ENCODE measurements at regions not wholly inside any gene's neighbourhood (a gene's known extent, or its start where the extent isn't known, plus 50 kb on each side); places are given as distances from the start of the nearest gene placed in this dataset.

GRCh38 chr1:194935864-194936263 lies 1672.4 kb downstream of the KCNT2 start:
- TF ChIP-seq CTCF (conservative IDR thresholded peaks at IDR 0.05), result peak; percentile 63
- Histone ChIP-seq H3K9ac (ENCODE audit: extremely low read depth, low read length, poor library complexity, severe bottlenecking) (no peak overlapping the region), H3K36me3 (ENCODE audit: control insufficient read depth, insufficient read depth, low read length) (no peaks in the 10 kb centered on the region), H3K27me3 (ENCODE audit: control insufficient read depth, insufficient read depth, low read length, poor library complexity, severe bottlenecking) (no peaks in the 10 kb centered on the region), H3K9me3 (ENCODE audit: control insufficient read depth, low read length) (no peaks in the 10 kb centered on the region), H3K27ac (ENCODE audit: low read depth, low read length) (no peak overlapping the region), H3K4me1 (ENCODE audit: control insufficient read depth, insufficient read depth, low read length) (peaks cover 6% of the 10 kb centered on the region), H3K4me3 (ENCODE audit: low read length) (no peak overlapping the region)
- H3K36me3 Mint-ChIP-seq (ENCODE audit: low read depth), result no peaks in the 10 kb centered on the region
- H3K9me3 Mint-ChIP-seq, result no peaks in the 10 kb centered on the region
- H3K27ac Mint-ChIP-seq, result no peak overlapping the region
- no peaks in the 10 kb centered on the region for H3K27me3 Mint-ChIP-seq (ENCODE audit: insufficient read depth)
- H3K4me3 Mint-ChIP-seq, result no peak overlapping the region
- no peak for DNase-seq
- H3K4me1 Mint-ChIP-seq, result peaks cover 19% of the 10 kb centered on the region
- 72% methylated on average over 2 to 3 of the region's 3 CpGs for WGBS, 2 experiments (ENCODE audit: insufficient coverage in 1 of 2, insufficient read length in 1 of 2)

DNA sequence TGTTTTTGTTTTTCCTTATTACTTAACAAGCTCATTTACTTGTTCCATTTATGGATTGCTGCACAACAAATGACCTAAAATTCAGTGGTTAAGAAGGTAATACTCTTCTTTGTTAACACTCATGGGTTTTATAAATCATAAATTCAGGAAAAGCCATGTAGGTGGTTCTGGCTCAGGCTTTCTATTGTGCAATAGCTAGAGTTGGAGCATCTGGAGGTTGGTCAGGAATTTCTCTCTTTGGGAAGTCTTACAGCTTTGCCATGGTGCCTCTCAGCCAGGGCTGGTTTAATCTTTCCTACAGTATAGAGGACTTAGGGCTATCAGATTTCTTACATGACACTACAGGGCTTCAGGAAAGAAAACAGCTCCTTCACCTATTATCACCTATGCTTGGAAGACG lies 1677.1 kb downstream of the KCNT2 start:
- Mint-ChIP-seq H3K27me3 (ENCODE audit: insufficient read depth) (no peaks in the 10 kb centered on the region), H3K9me3 (no peaks in the 10 kb centered on the region)
- WGBS, 2 experiments (ENCODE audit: insufficient coverage in 1 of 2, insufficient read length in 1 of 2), result 83 to 90% methylated on average over 1 of the region's 1 CpG

DNA sequence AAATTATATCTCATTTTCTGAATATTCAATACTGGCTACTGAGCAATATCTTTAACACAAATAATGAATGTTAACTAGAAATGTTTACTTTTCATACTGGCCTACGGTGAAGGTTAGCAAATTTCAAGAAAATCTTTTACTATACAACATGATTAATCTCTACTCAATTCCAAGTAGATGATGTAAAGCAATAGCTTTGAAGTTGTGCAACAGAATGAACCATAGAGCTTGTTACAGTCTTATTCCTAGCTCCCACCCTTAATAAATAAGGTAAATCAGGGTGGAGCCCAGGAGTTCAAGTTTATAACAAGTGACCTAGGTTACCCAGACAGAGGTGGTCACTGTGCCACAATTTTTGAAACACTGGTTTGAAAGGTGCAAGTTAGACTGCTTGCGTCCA lies 1678.1 kb downstream of the KCNT2 start:
- no peaks in the 10 kb centered on the region for H3K27me3 Mint-ChIP-seq (ENCODE audit: insufficient read depth)
- no peak for TF ChIP-seq CTCF (conservative IDR thresholded peaks at IDR 0.05)
- no peaks in the 10 kb centered on the region for H3K9me3 ChIP-seq (ENCODE audit: control insufficient read depth, low read length)
- WGBS, 2 experiments (ENCODE audit: insufficient coverage in 1 of 2, insufficient read length in 1 of 2), result 95% methylated on average over 2 of the region's 2 CpGs; no CpG with 5 or more reads in 1 of the 2 experiments
- H3K27me3 ChIP-seq (ENCODE audit: control insufficient read depth, insufficient read depth, low read length, poor library complexity, severe bottlenecking), result no peaks in the 10 kb centered on the region
- H3K27ac Mint-ChIP-seq, result no peak overlapping the region
- peaks cover 7% of the 10 kb centered on the region for H3K4me1 ChIP-seq (ENCODE audit: control insufficient read depth, insufficient read depth, low read length)
- no peak overlapping the region for H3K9ac ChIP-seq (ENCODE audit: extremely low read depth, low read length, poor library complexity, severe bottlenecking)
- H3K36me3 ChIP-seq (ENCODE audit: control insufficient read depth, insufficient read depth, low read length), result no peaks in the 10 kb centered on the region
- H3K4me3 Mint-ChIP-seq, result no peak overlapping the region
- no peaks in the 10 kb centered on the region for H3K9me3 Mint-ChIP-seq
- no peak overlapping the region for H3K4me3 ChIP-seq (ENCODE audit: low read length)
- H3K4me1 Mint-ChIP-seq, result peaks cover 19% of the 10 kb centered on the region
- DNase-seq, result no peak
- no peak overlapping the region for H3K27ac ChIP-seq (ENCODE audit: low read depth, low read length)
- H3K36me3 Mint-ChIP-seq (ENCODE audit: low read depth), result no peaks in the 10 kb centered on the region

More for the DNA sequence above, 1677.1 kb downstream of the KCNT2 start:
- no peak overlapping the region for H3K4me3 ChIP-seq (ENCODE audit: low read length)
- Mint-ChIP-seq H3K4me1 (peaks cover 19% of the 10 kb centered on the region), H3K27ac (no peak overlapping the region), H3K36me3 (ENCODE audit: low read depth) (no peaks in the 10 kb centered on the region), H3K4me3 (no peak overlapping the region)
- no peak overlapping the region for H3K9ac ChIP-seq (ENCODE audit: extremely low read depth, low read length, poor library complexity, severe bottlenecking)
- H3K27ac ChIP-seq (ENCODE audit: low read depth, low read length), result no peak overlapping the region
- no peak for DNase-seq
- H3K4me1 ChIP-seq (ENCODE audit: control insufficient read depth, insufficient read depth, low read length), result peaks cover 7% of the 10 kb centered on the region
- H3K9me3 ChIP-seq (ENCODE audit: control insufficient read depth, low read length), result no peaks in the 10 kb centered on the region
- no peaks in the 10 kb centered on the region for H3K27me3 ChIP-seq (ENCODE audit: control insufficient read depth, insufficient read depth, low read length, poor library complexity, severe bottlenecking)
- no peak for TF ChIP-seq CTCF (conservative IDR thresholded peaks at IDR 0.05)
- no peaks in the 10 kb centered on the region for H3K36me3 ChIP-seq (ENCODE audit: control insufficient read depth, insufficient read depth, low read length)
